T-cell (primary cell): ENCODE measurements at regions not wholly inside any gene's neighbourhood (a gene's known extent, or its start where the extent isn't known, plus 50 kb on each side); places are given as distances from the start of the nearest gene placed in this dataset.

Experiments
- ATAC-seq, 4 experiments: fragments of 200-7000 bp in 3 of 4; fragments of 150-1000 bp in 1 of 4; cut with Tn5 transposase; replicated peaks in 1 of 4; 1 replicate in 3 of 4; 2 replicates in 1 of 4; pipeline ENCODE4 v1.10.0; 2021; ENCODE audit warnings: moderate library complexity in 3 of 4, mild to moderate bottlenecking in 2 of 4, moderate number of reproducible peaks in 1 of 4
- CTCF ChIA-PET, 2 donors: fragments of 300-600 bp; sonication (Branson Sonifier 250); formaldehyde crosslinking; loops; one replicate each; lab custom pipeline; 2022; ENCODE audit warnings: antibody characterized with exemption in 2 of 2; lab: Charles Lee
- POLR2A ChIA-PET, 2 donors: fragments of 300-600 bp; sonication (Branson Sonifier 250); formaldehyde crosslinking; loops; one replicate each; lab custom pipeline; 2022; ENCODE audit warnings: antibody characterized with exemption in 2 of 2; lab: Charles Lee
- DNase-seq, 35 experiments: peaks; one replicate each; pipeline versions ENCODE4 v3.0.0 to v3.0.0-alpha.2; 2013 to 2023
- H3K27ac ChIP-seq: one replicate; pipeline ENCODE4 v1.5.1; 2013; ENCODE audit warnings: low read length
- H3K27me3 ChIP-seq, 2 experiments: replicated peaks in 1 of 2; 1 replicate in 1 of 2; 2 replicates in 1 of 2; pipeline versions ENCODE4 v1.6.1 to v1.7.0; 2013; ENCODE audit warnings: low read length in 1 of 2, mixed read lengths in 1 of 2; ENCODE audit not compliant: control insufficient read depth in 2 of 2, insufficient read depth in 2 of 2; ENCODE audit errors: extremely low read depth in 1 of 2
- H3K36me3 ChIP-seq, 2 donors: 1 replicate in 1 of 2; 2 replicates in 1 of 2; pipeline versions ENCODE4 v1.6.1 to v1.7.0; 2013; ENCODE audit warnings: low read length in 1 of 2; ENCODE audit not compliant: control insufficient read depth in 2 of 2, insufficient read depth in 1 of 2; ENCODE audit errors: extremely low read depth in 1 of 2
- H3K4me1 ChIP-seq, 2 experiments: 1 replicate in 1 of 2; 2 replicates in 1 of 2; pipeline versions ENCODE4 v1.6.1 to v1.7.0; 2013; ENCODE audit warnings: low read length in 2 of 2, mixed read lengths in 1 of 2; ENCODE audit not compliant: insufficient read depth in 2 of 2, control insufficient read depth in 1 of 2; ENCODE audit errors: extremely low read depth in 1 of 2
- H3K4me3 ChIP-seq, 2 donors: 1 replicate in 1 of 2; 2 replicates in 1 of 2; pipeline versions ENCODE4 v1.5.1 to v1.7.0; 2013; ENCODE audit warnings: mild to moderate bottlenecking in 2 of 2, low read length in 1 of 2, moderate library complexity in 1 of 2; ENCODE audit not compliant: control insufficient read depth in 1 of 2; ENCODE audit errors: extremely low read depth in 1 of 2
- H3K9me3 ChIP-seq: 2 replicates; pipeline ENCODE4 v1.7.0; 2013
- H3K27ac Mint-ChIP-seq, 2 donors: one replicate each; pipeline ENCODE4 v1.8.0; 2020 to 2021; ENCODE audit warnings: mild to moderate bottlenecking in 2 of 2, mixed read lengths in 2 of 2
- H3K27me3 Mint-ChIP-seq, 2 donors: one replicate each; pipeline ENCODE4 v1.8.0; 2021 to 2022; ENCODE audit warnings: mixed read lengths in 2 of 2
- H3K36me3 Mint-ChIP-seq: one replicate; pipeline ENCODE4 v1.8.0; 2021; ENCODE audit warnings: mixed read lengths
- H3K4me1 Mint-ChIP-seq, 3 donors: one replicate each; pipeline ENCODE4 v1.8.0; 2020 to 2022; ENCODE audit warnings: mixed read lengths in 3 of 3, mild to moderate bottlenecking in 1 of 3
- H3K4me3 Mint-ChIP-seq, 3 donors: one replicate each; pipeline ENCODE4 v1.8.0; 2020 to 2022; ENCODE audit warnings: mild to moderate bottlenecking in 3 of 3, mixed read lengths in 3 of 3, moderate library complexity in 3 of 3
- H3K9me3 Mint-ChIP-seq, 3 donors: one replicate each; pipeline ENCODE4 v1.8.0; 2020 to 2022; ENCODE audit warnings: mixed read lengths in 3 of 3
- WGBS: methylation state at CpG from one replicate; pipeline ENCODE4 v1.1.5; 2013; ENCODE audit warnings: missing lambda C conversion rate; ENCODE audit not compliant: insufficient coverage; 5-methylcytosine and 5-hydroxymethylcytosine counted together

DNA sequence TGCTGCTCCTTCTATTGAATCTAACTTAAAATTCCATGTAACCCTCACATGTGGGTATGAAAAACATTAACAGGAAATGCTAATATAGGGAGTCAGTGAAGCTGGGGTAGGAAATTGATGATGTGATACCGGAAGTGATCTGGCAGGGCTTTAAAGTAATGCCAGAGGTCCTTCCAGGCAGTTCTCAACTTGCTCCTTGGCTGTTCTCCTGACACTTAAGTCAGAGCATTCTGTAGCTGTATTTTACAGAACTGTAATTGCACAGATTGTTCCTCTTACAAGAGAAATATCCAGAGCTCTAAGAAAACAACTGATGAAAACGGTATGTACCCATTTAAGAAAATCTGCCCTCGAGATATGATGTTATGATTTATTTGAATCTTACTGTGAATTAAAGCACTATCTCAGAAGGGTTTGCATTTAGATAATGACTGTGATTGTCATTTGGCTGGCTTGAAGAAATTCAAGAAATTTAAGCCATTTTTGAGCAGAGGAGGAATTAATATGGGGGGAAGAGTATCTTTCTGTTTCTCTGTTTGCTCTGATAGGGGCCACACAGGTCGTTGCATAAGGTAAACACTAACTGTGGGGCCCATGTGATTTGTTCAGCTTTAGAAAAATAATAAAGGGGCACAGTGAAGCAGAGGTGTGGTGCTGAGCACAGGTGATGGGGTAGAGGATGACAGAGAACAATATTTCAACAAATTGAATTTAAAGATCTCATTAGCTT is 88.4 kb downstream of the BBS10 start:
- H3K27ac Mint-ChIP-seq: no peak overlapping the region
- H3K27ac ChIP-seq: no peak overlapping the region

DNA sequence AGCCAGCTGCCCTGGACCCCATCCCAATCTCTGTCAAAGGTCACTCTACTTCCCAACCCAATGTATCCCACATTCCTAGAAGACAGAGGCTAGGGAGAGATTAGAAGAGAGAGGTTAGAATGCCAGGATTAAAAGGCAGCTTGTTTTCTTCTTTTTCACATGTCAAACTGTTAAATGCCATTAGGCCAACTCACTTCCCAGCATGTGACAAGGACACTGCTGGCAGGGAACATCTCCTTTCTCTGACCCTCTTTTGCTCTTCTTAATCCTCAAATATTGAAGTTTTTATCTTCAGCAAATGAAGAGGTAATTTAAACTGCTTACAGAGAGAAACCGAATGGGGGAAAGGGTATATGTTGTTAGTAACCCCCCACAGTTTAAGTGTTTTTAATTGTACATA is 89.1 kb downstream of the BBS10 start:
- Mint-ChIP-seq H3K27me3 (peaks cover 6 to 9% of the 10 kb centered on the region in 2 donors), H3K36me3 (no peaks in the 10 kb centered on the region), H3K27ac (no peak overlapping the region), H3K4me1 (peaks cover 0 to 7% (median 2%) of the 10 kb centered on the region in 3 donors), H3K9me3 (no peaks in the 10 kb centered on the region), H3K4me3 (no peak overlapping the region)
- Histone ChIP-seq H3K36me3 (no peaks in the 10 kb centered on the region), H3K4me3 (no peak overlapping the region), H3K27me3 (peaks cover 0 to 2% of the 10 kb centered on the region in 2 experiments), H3K9me3 (no peaks in the 10 kb centered on the region), H3K4me1 (no peaks in the 10 kb centered on the region), H3K27ac (no peak overlapping the region)
- DNase-seq (no peak), ATAC-seq (no peak)
- POLR2A ChIA-PET: no interaction called here
- WGBS: no CpG with 5 or more reads among the region's 1 CpG
- CTCF ChIA-PET: no interaction called here

More for the DNA sequence above, 88.4 kb downstream of the BBS10 start:
- no peaks in the 10 kb centered on the region for H3K9me3 Mint-ChIP-seq
- 82% methylated on average over 3 of the region's 4 CpGs for WGBS
- Histone ChIP-seq H3K9me3 (no peaks in the 10 kb centered on the region), H3K4me1 (no peaks in the 10 kb centered on the region), H3K4me3 (no peak overlapping the region), H3K36me3 (no peaks in the 10 kb centered on the region), H3K27me3 (peaks cover 0 to 2% of the 10 kb centered on the region in 2 experiments)
- peaks cover 0 to 7% (median 2%) of the 10 kb centered on the region in 3 donors for H3K4me1 Mint-ChIP-seq
- H3K4me3 Mint-ChIP-seq: no peak overlapping the region
- CTCF ChIA-PET: no interaction called here
- DNase-seq: no peak
- ATAC-seq: no peak
- no peaks in the 10 kb centered on the region for H3K36me3 Mint-ChIP-seq
- peaks cover 10% of the 10 kb centered on the region in 2 donors for H3K27me3 Mint-ChIP-seq
- POLR2A ChIA-PET: interaction anchor here in 1 of 2 donors (0.7 kb wide), 1 partner anchor 31 kb away, joined by 3 read pairs; no protein-coding TSS in a partner anchor

DNA sequence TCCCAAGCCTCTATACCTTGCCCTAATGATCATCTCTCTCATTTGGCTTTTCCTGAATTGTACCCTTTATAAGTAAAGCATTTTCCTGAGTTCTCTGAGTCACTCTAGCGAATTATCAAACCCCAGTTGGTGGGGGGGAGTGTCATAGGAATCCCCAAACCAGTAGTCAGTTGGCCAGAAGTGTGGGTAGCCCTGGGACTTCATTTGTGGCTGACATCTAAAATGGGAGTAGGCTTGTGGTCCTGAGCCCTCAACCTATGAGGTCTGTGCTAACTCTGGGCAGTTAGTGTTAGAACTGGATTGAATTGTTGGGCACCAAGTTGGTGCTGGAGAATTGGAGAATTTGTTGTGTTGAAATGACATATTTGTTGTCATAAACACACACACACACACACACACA is 91.3 kb downstream of the BBS10 start:
- CTCF ChIA-PET: no interaction called here
- no peak for ATAC-seq
- Histone ChIP-seq H3K4me1 (no peaks in the 10 kb centered on the region), H3K27me3 (peaks cover 0 to 3% of the 10 kb centered on the region in 2 experiments), H3K4me3 (no peak overlapping the region), H3K9me3 (no peaks in the 10 kb centered on the region), H3K27ac (no peak overlapping the region), H3K36me3 (no peaks in the 10 kb centered on the region)
- WGBS: 60% methylated on average over 1 of the region's 1 CpG
- Mint-ChIP-seq H3K36me3 (no peaks in the 10 kb centered on the region), H3K9me3 (no peaks in the 10 kb centered on the region), H3K27me3 (peaks cover 0 to 7% of the 10 kb centered on the region in 2 donors), H3K4me1 (peaks cover 0 to 7% (median 2%) of the 10 kb centered on the region in 3 donors), H3K4me3 (no peak overlapping the region), H3K27ac (no peak overlapping the region)
- DNase-seq: no peak
- POLR2A ChIA-PET: no interaction called here

DNA sequence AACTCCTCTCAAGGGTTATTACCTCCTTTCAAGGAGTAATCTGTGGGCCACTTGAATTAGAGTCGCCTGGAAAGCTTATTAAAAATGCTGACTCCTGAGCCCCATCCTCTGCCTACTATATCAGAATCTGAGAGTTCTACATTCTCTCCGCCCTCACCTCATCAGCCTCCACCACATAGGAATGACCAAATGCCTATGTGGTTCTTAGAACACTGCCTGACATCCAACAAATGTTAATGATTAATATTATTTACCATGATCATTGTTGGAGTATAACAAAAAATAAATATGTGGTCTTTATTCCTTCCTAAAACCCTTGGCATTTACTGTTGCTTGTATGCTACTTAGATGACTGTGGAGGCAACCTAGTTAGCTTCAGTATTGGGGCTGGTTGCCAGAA is 91.9 kb downstream of the BBS10 start:
- no peaks in the 10 kb centered on the region for H3K36me3 Mint-ChIP-seq
- H3K9me3 ChIP-seq: no peaks in the 10 kb centered on the region
- peaks cover 0 to 3% of the 10 kb centered on the region in 2 donors for H3K27me3 Mint-ChIP-seq
- ChIA-PET POLR2A (no interaction called here), CTCF (no interaction called here)
- peaks cover 0 to 7% (median 2%) of the 10 kb centered on the region in 3 donors for H3K4me1 Mint-ChIP-seq
- no peak overlapping the region for H3K27ac Mint-ChIP-seq
- H3K4me3 Mint-ChIP-seq: no peak overlapping the region
- DNase-seq (no peak), ATAC-seq (no peak)
- H3K27ac ChIP-seq: no peak overlapping the region
- H3K4me1 ChIP-seq: no peaks in the 10 kb centered on the region
- H3K4me3 ChIP-seq: no peak overlapping the region
- H3K36me3 ChIP-seq: no peaks in the 10 kb centered on the region
- no peaks in the 10 kb centered on the region for H3K9me3 Mint-ChIP-seq
- no CpG with 5 or more reads among the region's 2 CpGs for WGBS
- peaks cover 0 to 3% of the 10 kb centered on the region in 2 experiments for H3K27me3 ChIP-seq

DNA sequence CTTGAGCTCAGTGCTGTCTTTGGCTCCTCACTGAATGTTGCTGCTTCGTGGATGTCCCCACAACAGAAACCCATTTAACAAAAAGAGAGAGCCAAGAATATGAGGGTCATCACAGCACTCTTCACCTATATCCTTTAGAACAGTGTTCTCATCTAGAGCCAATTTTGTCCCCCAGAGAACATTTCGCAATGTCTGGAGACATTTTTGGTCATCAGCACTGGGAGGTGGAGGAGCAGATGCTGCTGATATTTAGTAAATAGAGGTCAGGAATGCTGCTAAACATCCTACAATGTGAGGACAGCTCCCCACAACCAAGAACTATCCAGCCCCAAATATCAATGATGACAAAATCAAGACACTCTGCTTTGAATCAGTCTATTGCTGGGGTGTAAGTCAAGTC is 92.5 kb downstream of the BBS10 start:
- no peak for DNase-seq
- H3K27ac Mint-ChIP-seq: no peak overlapping the region
- H3K27me3 ChIP-seq: peaks cover 0 to 3% of the 10 kb centered on the region in 2 experiments
- no peak overlapping the region for H3K27ac ChIP-seq
- ATAC-seq: no peak
- H3K36me3 Mint-ChIP-seq: no peaks in the 10 kb centered on the region
- no peak overlapping the region for H3K4me3 ChIP-seq
- H3K4me1 Mint-ChIP-seq: peaks cover 0 to 7% (median 2%) of the 10 kb centered on the region in 3 donors
- ChIA-PET CTCF (no interaction called here), POLR2A (interaction anchor here in 1 of 2 donors (0.6 kb wide), 1 partner anchor 731 kb away, joined by 8 read pairs; no protein-coding TSS in a partner anchor)
- no peak overlapping the region for H3K4me3 Mint-ChIP-seq
- no peaks in the 10 kb centered on the region for H3K36me3 ChIP-seq
- WGBS: no CpG with 5 or more reads among the region's 2 CpGs
- no peaks in the 10 kb centered on the region for H3K9me3 Mint-ChIP-seq
- no peaks in the 10 kb centered on the region for H3K9me3 ChIP-seq
- peaks cover 0 to 6% of the 10 kb centered on the region in 2 donors for H3K27me3 Mint-ChIP-seq
- H3K4me1 ChIP-seq: no peaks in the 10 kb centered on the region

DNA sequence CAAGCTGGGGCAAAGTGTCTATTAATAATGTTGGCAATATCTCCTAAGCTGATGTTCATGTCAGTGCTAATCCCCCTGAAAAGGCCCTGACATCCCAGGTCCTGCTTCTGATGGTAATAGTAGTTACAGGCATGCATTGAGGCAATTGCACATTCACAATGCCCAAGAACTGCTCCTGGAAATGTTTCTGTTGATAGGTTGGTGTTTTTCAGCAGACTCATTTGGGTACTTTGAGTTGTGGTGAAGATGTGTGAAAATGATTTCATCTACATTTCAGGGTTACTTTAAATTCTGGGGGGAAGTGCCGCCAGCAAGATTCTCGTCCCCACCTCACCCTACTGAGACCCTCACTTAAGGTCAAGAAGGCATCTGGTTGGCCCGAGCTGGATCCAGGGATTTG is 92.9 kb downstream of the BBS10 start:
- H3K27ac Mint-ChIP-seq: no peak overlapping the region
- no peak for ATAC-seq
- peaks cover 0 to 6% of the 10 kb centered on the region in 2 donors for H3K27me3 Mint-ChIP-seq
- ChIA-PET CTCF (no interaction called here), POLR2A (interaction anchor here in 1 of 2 donors (0.6 kb wide), 1 partner anchor 731 kb away, joined by 8 read pairs; no protein-coding TSS in a partner anchor)
- H3K9me3 ChIP-seq: no peaks in the 10 kb centered on the region
- H3K36me3 Mint-ChIP-seq: no peaks in the 10 kb centered on the region
- no peak overlapping the region for H3K27ac ChIP-seq
- H3K27me3 ChIP-seq: peaks cover 0 to 3% of the 10 kb centered on the region in 2 experiments
- no peaks in the 10 kb centered on the region for H3K36me3 ChIP-seq
- H3K4me3 ChIP-seq: no peak overlapping the region
- H3K4me3 Mint-ChIP-seq: no peak overlapping the region
- peaks cover 0 to 7% (median 2%) of the 10 kb centered on the region in 3 donors for H3K4me1 Mint-ChIP-seq
- no peak for DNase-seq
- 50% methylated on average over 1 of the region's 3 CpGs for WGBS
- no peaks in the 10 kb centered on the region for H3K4me1 ChIP-seq
- H3K9me3 Mint-ChIP-seq: no peaks in the 10 kb centered on the region
